Central memory CD8-positive, alpha-beta T cell (primary cell): ENCODE measurements at regions not wholly inside any gene's neighbourhood (a gene's known extent, or its start where the extent isn't known, plus 50 kb on each side); places are given as distances from the start of the nearest gene placed in this dataset.
"Not testable (repeated sequence)": the region's sequence is repeated elsewhere in the genome, so short reads cannot be mapped to it uniquely, and the experiment has no call there.

Experiments
- ATAC-seq: fragments of 150-1000 bp; cut with Tn5 transposase; replicated peaks from 2 replicates; pipeline ENCODE4 v1.10.0; 2022; ENCODE audit warnings: mild to moderate bottlenecking, moderate FRiP score, moderate number of reproducible peaks; ENCODE audit not compliant: poor library complexity, severe bottlenecking; ENCODE audit errors: extremely low read depth
- DNase-seq, 2 donors: peaks; one replicate each; pipeline ENCODE4 v3.0.0; 2021; ENCODE audit warnings: low spot score in 2 of 2
- H3K27ac Mint-ChIP-seq: one replicate; pipeline ENCODE4 v1.8.0; 2022; ENCODE audit warnings: low read depth, mild to moderate bottlenecking, moderate library complexity, mixed read lengths
- H3K27me3 Mint-ChIP-seq: one replicate; pipeline ENCODE4 v1.8.0; 2022; ENCODE audit warnings: mixed read lengths
- H3K36me3 Mint-ChIP-seq: one replicate; pipeline ENCODE4 v1.8.0; 2022; ENCODE audit warnings: mild to moderate bottlenecking, moderate library complexity, mixed read lengths; ENCODE audit not compliant: insufficient read depth
- H3K4me1 Mint-ChIP-seq: one replicate; pipeline ENCODE4 v1.8.0; 2022; ENCODE audit warnings: mixed read lengths
- H3K4me3 Mint-ChIP-seq: one replicate; pipeline ENCODE4 v1.8.0; 2022; ENCODE audit warnings: mild to moderate bottlenecking, moderate library complexity, mixed read lengths
- H3K9me3 Mint-ChIP-seq: one replicate; pipeline ENCODE4 v1.8.0; 2022; ENCODE audit warnings: mixed read lengths

DNA sequence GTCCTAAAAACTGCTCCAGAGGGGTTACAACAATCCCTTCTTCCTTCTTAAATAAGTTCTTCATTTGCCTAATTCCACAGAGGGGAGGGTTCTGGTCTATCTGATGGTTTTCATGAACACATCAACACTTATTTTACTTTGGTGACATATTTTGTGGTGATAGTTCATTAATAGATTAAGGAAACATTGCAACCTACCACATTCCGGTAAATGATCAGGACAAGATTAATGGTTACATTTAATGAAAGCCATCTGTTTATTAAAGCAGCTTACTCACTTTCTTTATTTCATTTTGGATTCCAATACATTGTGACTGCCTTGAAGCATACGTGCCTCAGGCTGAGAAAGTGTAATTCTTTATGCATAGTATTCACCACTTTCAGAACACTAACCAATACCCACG lies 101.0 kb downstream of the SKIDA1 start:
- no peaks in the 10 kb centered on the region for H3K9me3 Mint-ChIP-seq
- no peak overlapping the region for H3K27ac Mint-ChIP-seq
- no peak for ATAC-seq
- DNase-seq = no peak
- H3K4me3 Mint-ChIP-seq = no peak overlapping the region
- no peaks in the 10 kb centered on the region for H3K4me1 Mint-ChIP-seq
- no peaks in the 10 kb centered on the region for H3K27me3 Mint-ChIP-seq
- H3K36me3 Mint-ChIP-seq = no peaks in the 10 kb centered on the region

DNA sequence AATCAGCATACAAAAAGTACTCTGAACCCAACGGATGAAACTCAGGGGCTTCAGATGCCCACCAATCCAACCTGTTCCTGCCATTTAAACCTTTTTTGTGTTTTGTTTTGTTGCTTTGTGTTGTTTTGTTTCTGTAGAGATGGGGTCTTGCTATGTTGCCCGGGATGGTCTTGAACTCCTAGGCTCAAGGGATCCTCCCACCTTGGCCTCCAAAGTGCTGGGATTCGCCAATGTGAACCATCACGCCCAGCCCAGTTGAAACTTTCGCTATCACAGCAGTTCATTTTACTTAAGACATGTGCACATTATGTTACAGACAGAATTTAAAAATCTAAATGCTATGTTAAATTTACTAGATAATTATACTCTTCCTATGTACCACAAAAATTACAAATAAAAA lies 101.6 kb downstream of the SKIDA1 start:
- no peaks in the 10 kb centered on the region for H3K27me3 Mint-ChIP-seq
- no peak overlapping the region for H3K4me3 Mint-ChIP-seq
- no peak overlapping the region for H3K27ac Mint-ChIP-seq
- H3K4me1 Mint-ChIP-seq = no peaks in the 10 kb centered on the region
- H3K36me3 Mint-ChIP-seq = peaks cover 1% of the 10 kb centered on the region
- ATAC-seq (no peak), DNase-seq (no peak)
- H3K9me3 Mint-ChIP-seq = no peaks in the 10 kb centered on the region

DNA sequence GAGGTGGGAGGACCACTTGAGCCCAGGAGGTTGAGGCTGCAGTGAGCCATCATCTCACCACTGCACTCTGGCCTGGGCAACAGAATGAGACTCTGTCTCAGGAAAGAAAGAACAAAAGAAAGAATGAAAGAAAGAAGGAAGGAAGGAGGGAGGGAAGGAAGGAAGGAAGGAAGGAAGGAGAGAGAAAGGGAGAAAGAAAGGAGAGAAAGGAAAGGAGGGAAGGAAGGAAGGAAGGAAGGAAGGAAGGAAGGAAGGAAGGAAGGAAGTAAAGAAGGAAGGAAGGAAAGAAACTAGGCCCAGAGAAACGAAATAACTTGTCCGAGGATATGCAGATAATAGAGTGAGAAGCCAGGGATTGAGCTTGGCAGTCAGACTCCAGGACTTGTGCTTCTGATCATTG lies 102.1 kb downstream of the SKIDA1 start:
- peaks cover under 1% of the 10 kb centered on the region for H3K27me3 Mint-ChIP-seq
- ATAC-seq (no peak), DNase-seq (no peak)
- no peaks in the 10 kb centered on the region for H3K9me3 Mint-ChIP-seq
- H3K27ac Mint-ChIP-seq = no peak overlapping the region
- H3K4me1 Mint-ChIP-seq = no peaks in the 10 kb centered on the region
- no peak overlapping the region for H3K4me3 Mint-ChIP-seq
- H3K36me3 Mint-ChIP-seq = peaks cover 1% of the 10 kb centered on the region

DNA sequence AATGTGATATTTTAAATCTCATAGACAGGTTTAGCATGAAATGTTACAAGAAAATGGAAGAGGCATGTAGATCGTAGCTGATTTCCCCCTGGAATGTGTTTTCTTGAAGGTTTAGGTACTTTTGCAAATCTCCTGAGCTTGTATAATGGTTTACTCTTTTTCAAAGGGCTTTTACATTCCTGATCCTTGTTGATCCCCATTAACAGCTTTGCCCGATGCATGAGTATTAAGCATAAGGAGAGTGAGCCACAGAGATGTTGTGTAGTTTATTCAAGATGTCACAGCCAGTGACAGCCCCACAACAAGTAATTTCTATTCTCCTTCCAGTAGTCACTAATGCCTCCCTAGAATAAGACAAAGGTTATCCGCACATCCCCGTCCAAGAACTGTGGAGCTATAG lies 103.7 kb downstream of the SKIDA1 start:
- Mint-ChIP-seq H3K9me3 (no peaks in the 10 kb centered on the region), H3K4me3 (no peak overlapping the region), H3K27me3 (peaks cover 15% of the 10 kb centered on the region), H3K4me1 (no peaks in the 10 kb centered on the region), H3K36me3 (peaks cover 1% of the 10 kb centered on the region), H3K27ac (no peak overlapping the region)
- no peak for DNase-seq
- no peak for ATAC-seq

DNA sequence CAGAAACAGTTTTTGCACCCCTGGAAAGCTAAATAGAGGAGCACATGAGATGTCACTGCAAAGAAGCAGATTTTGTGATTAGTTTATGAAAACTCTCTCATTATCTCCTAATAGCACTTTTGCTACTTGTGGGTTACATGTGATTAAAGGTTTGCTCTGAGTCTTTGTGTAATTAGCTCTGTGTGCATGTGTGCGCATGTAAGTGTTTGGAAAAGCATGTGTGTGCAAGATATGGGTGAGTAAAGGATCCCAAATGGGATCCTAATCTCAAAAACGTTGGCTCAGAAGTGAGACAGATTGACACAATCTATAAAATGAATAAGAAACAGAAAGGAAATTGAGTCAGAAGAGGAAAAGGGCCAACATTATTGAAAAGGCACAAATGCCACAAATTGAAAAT lies 104.5 kb downstream of the SKIDA1 start:
- no peaks in the 10 kb centered on the region for H3K4me1 Mint-ChIP-seq
- no peaks in the 10 kb centered on the region for H3K9me3 Mint-ChIP-seq
- H3K27ac Mint-ChIP-seq = no peak overlapping the region
- H3K36me3 Mint-ChIP-seq = peaks cover 1% of the 10 kb centered on the region
- no peak for ATAC-seq
- no peak for DNase-seq
- H3K4me3 Mint-ChIP-seq = no peak overlapping the region
- peaks cover 15% of the 10 kb centered on the region for H3K27me3 Mint-ChIP-seq

DNA sequence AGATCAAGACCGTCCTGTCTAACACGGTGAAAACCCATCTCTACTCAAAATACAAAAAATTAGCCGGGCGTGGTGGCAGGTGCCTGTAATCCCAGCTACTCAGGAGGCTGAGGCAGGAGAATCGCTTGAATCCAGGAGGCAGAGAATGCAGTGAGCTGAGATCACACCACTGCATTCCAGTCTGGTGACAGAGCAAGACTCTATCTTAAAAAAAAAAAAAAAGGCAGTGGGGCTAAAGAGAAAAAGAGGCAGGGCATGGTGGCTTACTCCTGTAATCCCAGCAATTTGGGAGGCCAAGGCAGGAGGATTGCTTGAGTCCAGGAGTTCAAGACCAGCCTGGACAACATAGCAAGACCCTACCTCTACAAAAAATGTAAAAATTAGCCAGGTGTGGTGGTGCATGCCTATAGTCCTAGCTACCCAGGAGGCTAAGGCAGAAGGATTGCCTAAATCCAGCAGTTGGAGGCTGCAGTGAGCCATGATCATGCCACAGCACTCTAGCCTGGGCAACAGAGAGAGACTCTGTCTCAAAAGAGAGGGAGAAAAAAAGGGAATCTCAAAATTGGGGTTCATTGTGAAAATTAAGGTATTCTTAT lies 106.4 kb downstream of the SKIDA1 start:
- H3K9me3 Mint-ChIP-seq, H3K36me3 Mint-ChIP-seq, ATAC-seq, H3K4me3 Mint-ChIP-seq, DNase-seq, H3K27ac Mint-ChIP-seq, H3K4me1 Mint-ChIP-seq: not testable (repeated sequence)
- H3K27me3 Mint-ChIP-seq = peaks cover 15% of the 10 kb centered on the region

DNA sequence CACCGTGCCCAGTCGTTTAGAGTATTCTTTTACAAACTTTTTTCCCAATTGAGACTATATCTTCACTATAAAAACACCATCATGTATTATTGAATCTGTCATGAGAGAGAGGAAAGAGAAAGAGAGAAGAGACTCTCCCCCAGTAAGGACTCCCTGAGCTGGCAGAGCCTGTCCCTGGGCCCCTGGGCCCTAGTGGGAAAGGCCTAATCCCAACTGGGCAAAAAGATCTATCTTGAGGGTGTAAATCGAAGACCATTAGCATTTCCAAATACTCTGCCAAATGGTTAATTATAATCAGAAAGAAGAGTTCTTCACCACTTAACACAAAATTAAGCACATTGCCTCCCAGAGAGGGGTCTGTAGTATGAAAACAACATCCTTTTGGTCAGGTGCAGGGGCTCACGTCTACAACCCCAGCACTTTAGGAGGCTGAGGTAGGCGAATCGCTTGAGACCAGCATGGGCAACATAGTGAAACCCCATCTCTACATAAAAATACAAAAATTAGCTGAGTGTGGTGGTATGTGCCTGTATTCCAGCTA lies 108.2 kb downstream of the SKIDA1 start:
- Mint-ChIP-seq H3K9me3 (no peaks in the 10 kb centered on the region), H3K36me3 (peaks cover 1% of the 10 kb centered on the region), H3K27me3 (peaks cover 24% of the 10 kb centered on the region), H3K27ac (no peak overlapping the region), H3K4me3 (no peak overlapping the region), H3K4me1 (no peaks in the 10 kb centered on the region)
- ATAC-seq (no peak), DNase-seq (no peak)

DNA sequence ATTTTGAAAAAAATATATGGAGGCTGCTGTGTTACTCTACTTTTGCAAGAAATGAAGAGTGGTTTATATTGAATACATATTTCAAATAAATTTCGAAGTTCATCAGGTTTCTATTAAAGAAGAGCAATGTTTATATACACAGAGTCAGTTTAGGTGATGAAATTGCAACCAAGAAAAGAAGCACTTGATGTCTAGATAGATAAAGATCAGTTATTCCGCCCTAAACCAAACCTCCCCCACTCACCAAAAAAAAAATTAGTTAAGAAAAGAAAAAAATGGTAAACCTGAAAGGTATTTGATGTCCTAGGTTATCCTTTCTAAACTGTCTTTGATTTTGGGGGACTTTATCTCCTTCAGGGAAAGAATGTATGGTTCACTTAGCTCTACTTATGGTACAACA lies 111.8 kb downstream of the SKIDA1 start:
- H3K36me3 Mint-ChIP-seq = no peaks in the 10 kb centered on the region
- H3K27ac Mint-ChIP-seq = no peak overlapping the region
- DNase-seq (no peak), ATAC-seq (no peak)
- H3K27me3 Mint-ChIP-seq = peaks cover 49% of the 10 kb centered on the region
- no peaks in the 10 kb centered on the region for H3K9me3 Mint-ChIP-seq
- H3K4me3 Mint-ChIP-seq = no peak overlapping the region
- no peaks in the 10 kb centered on the region for H3K4me1 Mint-ChIP-seq

DNA sequence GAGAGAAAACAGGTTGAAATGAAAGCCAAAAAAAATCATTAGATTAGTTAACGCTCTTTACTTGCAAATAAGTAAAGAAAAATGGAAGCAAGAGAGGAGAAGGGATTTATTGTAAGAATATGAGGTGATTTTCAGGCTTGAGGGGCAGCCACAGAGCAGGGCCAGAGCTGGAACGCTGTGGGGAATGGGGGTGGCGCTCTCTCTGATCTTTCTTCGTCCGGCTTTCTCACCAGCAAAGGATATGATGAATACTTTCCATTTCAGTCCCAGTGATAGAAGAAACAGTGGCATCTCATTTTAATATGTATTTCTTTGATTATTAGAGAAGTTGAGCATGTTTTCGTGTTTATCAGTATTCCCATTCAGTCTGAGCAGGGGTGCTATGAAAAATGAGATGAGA lies 112.2 kb downstream of the SKIDA1 start:
- H3K4me3 Mint-ChIP-seq = no peak overlapping the region
- H3K27ac Mint-ChIP-seq = no peak overlapping the region
- DNase-seq (no peak), ATAC-seq (no peak)
- no peaks in the 10 kb centered on the region for H3K36me3 Mint-ChIP-seq
- H3K27me3 Mint-ChIP-seq = peaks cover 47% of the 10 kb centered on the region
- no peaks in the 10 kb centered on the region for H3K4me1 Mint-ChIP-seq
- no peaks in the 10 kb centered on the region for H3K9me3 Mint-ChIP-seq

DNA sequence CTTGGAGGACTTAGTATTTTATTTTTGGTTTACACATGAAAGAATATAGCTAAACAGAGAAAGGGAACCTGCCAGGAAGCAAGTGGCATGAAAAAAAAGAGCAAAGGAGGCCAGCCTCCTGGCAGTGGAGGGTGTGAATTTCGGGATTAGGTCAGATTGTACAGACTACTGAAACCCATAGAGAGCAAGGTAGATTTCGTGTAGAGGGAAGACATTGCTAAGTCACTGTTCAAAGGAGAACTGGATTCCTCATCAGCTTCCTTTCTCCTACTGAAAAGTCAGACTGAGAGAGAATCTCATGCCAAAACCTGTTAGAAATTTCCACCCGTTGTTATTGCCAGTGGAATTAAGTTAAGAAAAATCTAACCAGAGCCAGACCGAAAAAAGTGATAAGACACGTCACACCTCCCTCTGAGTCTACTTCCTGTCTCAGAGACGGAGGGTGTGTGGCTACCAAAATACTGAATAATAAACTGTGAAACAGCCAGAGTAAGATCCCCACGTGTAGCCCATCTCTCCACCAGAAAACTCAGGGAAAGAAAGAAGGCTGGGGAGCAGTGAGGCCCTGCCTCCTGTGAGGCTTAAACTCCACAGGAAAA lies 118.8 kb downstream of the SKIDA1 start:
- no peaks in the 10 kb centered on the region for H3K36me3 Mint-ChIP-seq
- peaks cover 19% of the 10 kb centered on the region for H3K27me3 Mint-ChIP-seq
- H3K4me1 Mint-ChIP-seq = peaks cover 17% of the 10 kb centered on the region
- no peaks in the 10 kb centered on the region for H3K9me3 Mint-ChIP-seq
- ATAC-seq = peak; percentile 84
- no peak for DNase-seq
- peak overlapping the region; percentile 74 for H3K27ac Mint-ChIP-seq
- peak overlapping the region; percentile 10 for H3K4me3 Mint-ChIP-seq

DNA sequence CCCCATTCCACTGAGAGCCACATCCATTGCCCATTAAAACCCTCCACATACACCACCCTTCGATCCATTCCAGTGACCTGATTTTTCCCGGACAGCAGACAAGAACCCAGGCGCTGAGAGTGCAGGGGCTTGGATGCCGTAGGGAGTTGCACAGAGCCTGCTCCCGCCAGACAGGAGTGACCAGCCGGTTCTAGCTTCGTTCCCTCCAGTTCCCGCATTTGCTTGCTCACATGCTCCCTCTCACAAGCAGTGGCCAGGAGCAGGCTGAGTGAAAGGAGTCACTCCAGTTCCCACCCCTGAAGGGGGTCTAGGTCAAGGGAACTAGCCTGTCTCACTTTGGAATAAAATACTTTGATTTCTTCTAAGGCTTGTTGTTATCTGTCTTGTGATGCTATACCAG lies 119.5 kb downstream of the SKIDA1 start:
- H3K27me3 Mint-ChIP-seq = peaks cover 18% of the 10 kb centered on the region
- no peaks in the 10 kb centered on the region for H3K9me3 Mint-ChIP-seq
- DNase-seq (no peak), ATAC-seq (no peak)
- peaks cover 17% of the 10 kb centered on the region for H3K4me1 Mint-ChIP-seq
- H3K27ac Mint-ChIP-seq = peak overlapping the region; percentile 74
- H3K36me3 Mint-ChIP-seq = no peaks in the 10 kb centered on the region
- H3K4me3 Mint-ChIP-seq = no peak overlapping the region

DNA sequence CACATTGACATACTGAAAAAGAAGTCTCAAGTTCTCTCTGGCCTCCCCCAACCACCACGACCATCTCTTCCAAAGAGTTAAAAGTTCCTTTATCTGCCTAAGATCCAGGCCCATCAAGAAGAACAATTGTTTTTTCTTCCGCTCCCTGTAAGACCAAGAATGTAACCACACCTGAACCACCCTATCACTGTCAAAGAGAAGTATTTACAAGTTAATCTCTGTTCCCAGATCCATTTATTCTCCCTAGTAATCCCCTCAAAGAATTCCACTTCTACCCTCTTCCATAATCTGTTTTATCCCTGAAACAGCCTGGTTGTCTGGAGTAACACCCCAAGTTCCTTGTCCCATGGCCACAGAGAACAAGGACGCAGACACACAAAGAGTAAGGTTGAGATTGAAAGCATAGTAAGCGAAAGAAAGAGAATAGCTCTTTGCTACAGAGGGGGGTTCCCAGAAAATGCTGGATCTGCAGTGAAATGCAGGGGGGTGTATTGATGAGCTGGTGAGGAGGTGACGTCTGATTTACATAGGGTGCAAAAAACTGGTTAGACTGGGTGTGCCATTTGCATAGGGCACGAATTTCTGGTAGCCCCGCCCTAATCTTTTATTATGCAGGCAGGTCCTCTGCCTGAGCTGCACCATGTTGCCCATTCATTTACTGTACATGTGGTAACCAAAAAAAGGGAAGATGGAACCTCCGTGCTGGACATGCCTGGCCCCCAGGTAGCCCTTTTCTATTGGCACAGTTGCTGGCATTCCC lies 122.0 kb downstream of the SKIDA1 start:
- no peak for DNase-seq
- Mint-ChIP-seq H3K27me3 (peaks cover 5% of the 10 kb centered on the region), H3K9me3 (no peaks in the 10 kb centered on the region), H3K4me3 (no peak overlapping the region), H3K36me3 (no peaks in the 10 kb centered on the region), H3K27ac (no peak overlapping the region), H3K4me1 (peaks cover 17% of the 10 kb centered on the region)
- ATAC-seq = no peak

DNA sequence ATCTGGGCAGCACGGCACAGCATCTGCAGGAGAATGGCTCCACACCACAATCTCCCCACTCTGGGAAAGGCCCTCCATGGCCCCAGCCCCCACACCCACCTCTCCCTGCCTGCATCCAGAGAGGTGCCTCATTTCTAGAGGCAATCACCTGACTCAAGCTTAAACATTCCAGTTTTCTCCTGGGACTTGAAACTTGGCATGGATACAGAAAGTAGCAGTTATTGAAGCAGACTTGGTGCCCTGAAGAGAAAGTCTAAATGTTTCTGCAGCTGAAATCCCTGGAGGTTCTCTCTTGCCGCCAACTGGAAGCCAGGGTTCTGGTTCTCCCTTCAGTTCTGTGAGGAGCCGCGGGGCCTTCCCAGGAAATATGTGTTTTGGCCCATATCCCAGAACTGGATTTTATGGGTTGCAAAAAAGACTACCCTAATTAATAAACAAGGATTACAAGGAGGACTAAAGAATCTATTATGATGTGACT lies 122.8 kb downstream of the SKIDA1 start:
- no peak for ATAC-seq

More for the DNA sequence above, 122.8 kb downstream of the SKIDA1 start:
- Mint-ChIP-seq H3K4me1 (peaks cover 17% of the 10 kb centered on the region), H3K27me3 (peaks cover 8% of the 10 kb centered on the region), H3K9me3 (no peaks in the 10 kb centered on the region), H3K36me3 (no peaks in the 10 kb centered on the region), H3K4me3 (no peak overlapping the region), H3K27ac (no peak overlapping the region)
- no peak for DNase-seq
